Endothelial cell of umbilical vein (primary cell): ENCODE measurements at regions not wholly inside any gene's neighbourhood (a gene's known extent, or its start where the extent isn't known, plus 50 kb on each side); places are given as distances from the start of the nearest gene placed in this dataset.
"Not testable (repeated sequence)": the region's sequence is repeated elsewhere in the genome, so short reads cannot be mapped to it uniquely, and the experiment has no call there.

Experiments
- BruUV-seq: library from RNA; stranded (reverse); fragments of 400-500 nt; replicated peaks from 2 replicates; lab custom pipeline; 2021; lab: Mats Ljungman, UMichigan
- CTCF ChIA-PET: fragments of 300-600, 350-600 bp; sonication (Branson Sonifier 250); formaldehyde crosslinking; loops from one replicate; lab custom pipeline; 2021; ENCODE audit warnings: antibody characterized with exemption, inconsistent platforms; lab: Charles Lee
- POLR2A ChIA-PET: fragments of 300-600, 350-600 bp; sonication (Branson Sonifier 250); formaldehyde crosslinking; loops from one replicate; lab custom pipeline; 2021; ENCODE audit warnings: antibody characterized with exemption, inconsistent platforms; lab: Charles Lee
- DNase-seq: peaks from one replicate; pipeline ENCODE4 v3.0.0-alpha.2; 2011; ENCODE audit warnings: low read depth, low spot score
- FAIRE-seq: peaks from 2 replicates; lab custom pipeline; 2011; peaks lifted over from hg19 to GRCh38; lab: Jason Lieb, UNC
- H2AFZ ChIP-seq: 2 replicates; pipeline ENCODE4 v1.6.0; 2012; ENCODE audit warnings: low read depth, low read length, control low read depth, inconsistent platforms
- H3K27ac ChIP-seq: 2 replicates; pipeline ENCODE4 v1.5.1; 2011; ENCODE audit warnings: low read depth, mild to moderate bottlenecking, control low read depth, low read length, moderate library complexity; ENCODE audit not compliant: insufficient read depth
- H3K27me3 ChIP-seq, 2 experiments: 2 replicates each; pipeline versions ENCODE4 v1.6.0 to v1.6.1; 2011; ENCODE audit warnings: low read length in 2 of 2, mixed read lengths in 1 of 2; ENCODE audit not compliant: control insufficient read depth in 2 of 2, insufficient read depth in 2 of 2
- H3K36me3 ChIP-seq, 2 experiments: 2 replicates in 1 of 2; 3 replicates in 1 of 2; pipeline ENCODE4 v1.5.1; 2011; ENCODE audit warnings: low read length in 2 of 2, mild to moderate bottlenecking in 1 of 2, moderate library complexity in 1 of 2; ENCODE audit not compliant: control insufficient read depth in 2 of 2, insufficient read depth in 2 of 2; ENCODE audit errors: extremely low read depth in 1 of 2
- H3K4me1 ChIP-seq: 3 replicates; pipeline ENCODE4 v1.5.1; 2011; ENCODE audit warnings: mild to moderate bottlenecking, low read length; ENCODE audit not compliant: control insufficient read depth, insufficient read depth; ENCODE audit errors: extremely low read depth
- H3K4me2 ChIP-seq: 2 replicates; pipeline ENCODE4 v1.6.1; 2011; ENCODE audit warnings: low read length, control low read depth, mixed read lengths; ENCODE audit not compliant: insufficient read depth
- H3K4me3 ChIP-seq, 3 experiments: fragments of 200-600 bp in 1 of 3; sonication (generic), shearing (Covaris generic) in 1 of 3; replicated peaks in 1 of 3; 2 replicates each; pipeline ENCODE4 v1.5.1; 2011 to 2016; ENCODE audit warnings: control low read depth in 3 of 3, low read length in 3 of 3, mild to moderate bottlenecking in 2 of 3, inconsistent platforms in 1 of 3, low read depth in 1 of 3, moderate library complexity in 1 of 3; ENCODE audit not compliant: insufficient read depth in 1 of 3
- H3K79me2 ChIP-seq: 2 replicates; pipeline ENCODE4 v1.6.0; 2012; ENCODE audit warnings: low read length, inconsistent platforms; ENCODE audit not compliant: control insufficient read depth, insufficient read depth
- H3K9ac ChIP-seq: replicated peaks from 2 replicates; pipeline ENCODE3; 2011; ENCODE audit warnings: low read length, control low read depth; ENCODE audit not compliant: insufficient read depth; ENCODE audit errors: extremely low read depth
- H3K9me1 ChIP-seq: replicated peaks from 3 replicates; pipeline ENCODE4 v1.6.0; 2011; ENCODE audit warnings: mild to moderate bottlenecking, low read length; ENCODE audit not compliant: control insufficient read depth, insufficient read depth; ENCODE audit errors: extremely low read depth
- H3K9me3 ChIP-seq: replicated peaks from 2 replicates; pipeline ENCODE4 v1.5.1; 2012; ENCODE audit warnings: low read length, inconsistent platforms; ENCODE audit not compliant: control insufficient read depth, insufficient read depth
- H4K20me1 ChIP-seq: replicated peaks from 2 replicates; pipeline ENCODE3; 2011; ENCODE audit warnings: mild to moderate bottlenecking, low read length; ENCODE audit not compliant: control insufficient read depth, insufficient read depth; ENCODE audit errors: extremely low read depth
- POLR2AphosphoS5 ChIP-seq: IDR thresholded peaks from 2 replicates; pipeline ENCODE4 v1.6.1; 2012; ENCODE audit warnings: low read depth, mild to moderate bottlenecking, control low read depth, low read length, moderate library complexity; ENCODE audit not compliant: insufficient read depth
- dilution Hi-C: fragments of 300-500 bp; cut with MboI; formaldehyde crosslinking; loops from one replicate; pipeline ENCODE4 v1.15.0; 2019; ENCODE audit warnings: low sequenced_read_pairs; ENCODE audit not compliant: extremely low pct_ligation_motif_present
- intact Hi-C: fragments of 100-400 bp; cut with micrococcal nuclease; formaldehyde crosslinking; loops from one replicate; pipeline ENCODE4 v1.10.0; 2022

DNA sequence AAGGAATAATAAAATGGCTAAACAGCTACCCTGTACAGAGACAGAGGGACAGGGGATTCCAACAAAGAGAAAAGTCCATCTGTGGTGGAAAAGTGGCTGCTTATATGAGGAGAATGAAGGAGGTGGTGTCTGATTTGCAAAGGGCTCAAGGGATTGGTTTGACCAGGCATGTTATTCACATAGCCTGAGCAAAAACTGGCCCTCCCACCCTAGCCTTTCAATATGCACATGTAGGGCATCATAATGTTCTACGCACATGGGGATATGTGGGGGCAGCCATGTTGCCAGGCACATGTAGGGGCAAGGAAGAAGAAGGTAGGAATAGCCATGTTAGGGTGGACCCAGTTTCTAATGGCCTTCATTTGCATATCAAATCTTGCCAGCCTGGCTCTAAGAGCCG lies 1527.1 kb downstream of the RPIA start:
- intact Hi-C loops, dilution Hi-C loops, H2AFZ ChIP-seq, H3K4me1 ChIP-seq, BruUV-seq, H3K27me3 ChIP-seq, DNase-seq, H3K9me1 ChIP-seq, FAIRE-seq, POLR2A ChIA-PET, H4K20me1 ChIP-seq, H3K79me2 ChIP-seq, H3K9me3 ChIP-seq, H3K27ac ChIP-seq, CTCF ChIA-PET, H3K36me3 ChIP-seq, H3K4me3 ChIP-seq, H3K9ac ChIP-seq, H3K4me2 ChIP-seq: not testable (repeated sequence)

- intact Hi-C loops, DNase-seq, H3K9me3 ChIP-seq, BruUV-seq, H3K36me3 ChIP-seq, CTCF ChIA-PET, H3K27ac ChIP-seq, POLR2A ChIA-PET, H3K9me1 ChIP-seq, FAIRE-seq, H3K9ac ChIP-seq, H3K4me3 ChIP-seq, H3K27me3 ChIP-seq, H2AFZ ChIP-seq, dilution Hi-C loops, H3K79me2 ChIP-seq, H3K4me2 ChIP-seq, H3K4me1 ChIP-seq, H4K20me1 ChIP-seq: not testable (repeated sequence)
These were observed 1529.3 kb downstream of the RPIA start for GRCh38 chr2:90220623-90221299.

GRCh38 chr2:90221300-90221651 lies 1529.8 kb downstream of the RPIA start:
- FAIRE-seq = no peak
- Histone ChIP-seq H3K9ac (no peak overlapping the region), H3K9me1 (no peaks in the 10 kb centered on the region), H3K4me2 (no peak overlapping the region), H3K4me1 (no peaks in the 10 kb centered on the region), H3K79me2 (no peaks in the 10 kb centered on the region), H3K9me3 (no peaks in the 10 kb centered on the region), H3K27me3 (no peaks in the 10 kb centered on the region), H3K27ac (no peak overlapping the region), H3K4me3 (no peak overlapping the region), H3K36me3 (no peaks in the 10 kb centered on the region), H4K20me1 (no peaks in the 10 kb centered on the region), H2AFZ (no peak overlapping the region)
- BruUV-seq = no TSS peak
- intact Hi-C loops = no loop called here
- CTCF ChIA-PET = no interaction called here
- no peak for DNase-seq
- no peak for TF ChIP-seq POLR2AphosphoS5
- POLR2A ChIA-PET = no interaction called here
- dilution Hi-C loops = no loop called here

DNA sequence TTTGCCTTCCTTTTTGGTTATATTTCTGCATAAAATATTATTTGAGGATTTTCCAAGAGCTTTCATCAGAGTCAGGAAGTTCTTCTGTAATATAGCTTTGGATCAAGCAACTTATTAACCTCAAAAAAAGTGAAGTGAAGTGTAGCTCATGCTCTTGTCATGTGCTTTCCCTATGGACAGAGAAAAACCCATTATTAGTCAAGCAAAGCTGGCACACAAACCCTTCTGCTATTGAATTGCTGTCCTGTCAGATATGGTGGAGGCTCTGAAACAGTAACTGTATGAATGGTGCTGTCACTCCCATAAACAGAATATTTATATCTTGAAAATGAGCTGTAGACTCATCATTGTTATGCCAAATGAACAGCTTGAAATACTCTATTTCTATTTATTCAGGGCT lies 1533.3 kb downstream of the RPIA start:
- BruUV-seq, H3K27ac ChIP-seq, H4K20me1 ChIP-seq, H3K36me3 ChIP-seq, H3K4me1 ChIP-seq, H2AFZ ChIP-seq, H3K9me1 ChIP-seq, H3K9me3 ChIP-seq, H3K79me2 ChIP-seq, H3K27me3 ChIP-seq, DNase-seq, H3K4me3 ChIP-seq, H3K4me2 ChIP-seq, H3K9ac ChIP-seq, CTCF ChIA-PET, intact Hi-C loops, dilution Hi-C loops, POLR2A ChIA-PET, FAIRE-seq: not testable (repeated sequence)
